PC-3 (cell line): ENCODE measurements at regions not wholly inside any gene's neighbourhood (a gene's known extent, or its start where the extent isn't known, plus 50 kb on each side); places are given as distances from the start of the nearest gene placed in this dataset.

ENCODE experiments used
- EZH2 ChIP-seq: fragments of 300-600 bp; sonication (generic); IDR thresholded peaks from one replicate; pipeline ENCODE4 v1.6.1; 2017; ENCODE audit warnings: antibody characterized with exemption, mild to moderate bottlenecking, low read length; ENCODE audit not compliant: unreplicated experiment
- EZH2phosphoT487 ChIP-seq: fragments of 300-600 bp; sonication (generic); IDR thresholded peaks from 2 replicates; pipeline ENCODE4 v1.6.1; 2018; ENCODE audit warnings: mild to moderate bottlenecking, antibody characterized with exemption, low read length, borderline replicate concordance
- TF ChIP-seq, protein P1 (sequence below): fragments of 300-600 bp; sonication (generic); conservative IDR thresholded peaks from 2 replicates; pipeline ENCODE4 v1.5.1; 2017; ENCODE audit warnings: antibody characterized with exemption, low read depth, mild to moderate bottlenecking, low read length

DNA sequence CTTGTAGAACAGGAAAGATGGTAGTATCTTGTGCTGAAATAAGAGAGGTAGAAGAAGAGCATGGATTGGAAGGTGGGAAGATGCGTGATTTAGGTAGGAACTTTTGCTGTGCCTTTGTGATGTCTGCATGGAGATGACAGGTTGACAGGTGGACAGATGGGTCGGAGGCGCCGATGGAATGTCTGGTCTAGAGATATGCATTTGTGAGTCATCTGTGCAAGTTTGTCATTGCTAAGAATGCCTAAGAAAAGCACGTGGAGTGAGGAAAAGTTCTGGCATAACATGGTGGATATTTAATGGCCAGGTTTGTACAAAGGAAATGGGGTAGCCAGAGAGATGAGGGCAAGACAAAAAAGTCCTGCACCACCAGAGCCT lies 76.0 kb upstream of the ARMC3 start:
- TF ChIP-seq, protein P1, sequence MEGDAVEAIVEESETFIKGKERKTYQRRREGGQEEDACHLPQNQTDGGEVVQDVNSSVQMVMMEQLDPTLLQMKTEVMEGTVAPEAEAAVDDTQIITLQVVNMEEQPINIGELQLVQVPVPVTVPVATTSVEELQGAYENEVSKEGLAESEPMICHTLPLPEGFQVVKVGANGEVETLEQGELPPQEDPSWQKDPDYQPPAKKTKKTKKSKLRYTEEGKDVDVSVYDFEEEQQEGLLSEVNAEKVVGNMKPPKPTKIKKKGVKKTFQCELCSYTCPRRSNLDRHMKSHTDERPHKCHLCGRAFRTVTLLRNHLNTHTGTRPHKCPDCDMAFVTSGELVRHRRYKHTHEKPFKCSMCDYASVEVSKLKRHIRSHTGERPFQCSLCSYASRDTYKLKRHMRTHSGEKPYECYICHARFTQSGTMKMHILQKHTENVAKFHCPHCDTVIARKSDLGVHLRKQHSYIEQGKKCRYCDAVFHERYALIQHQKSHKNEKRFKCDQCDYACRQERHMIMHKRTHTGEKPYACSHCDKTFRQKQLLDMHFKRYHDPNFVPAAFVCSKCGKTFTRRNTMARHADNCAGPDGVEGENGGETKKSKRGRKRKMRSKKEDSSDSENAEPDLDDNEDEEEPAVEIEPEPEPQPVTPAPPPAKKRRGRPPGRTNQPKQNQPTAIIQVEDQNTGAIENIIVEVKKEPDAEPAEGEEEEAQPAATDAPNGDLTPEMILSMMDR = no peak
- TF ChIP-seq EZH2 (no peak), EZH2phosphoT487 (no peak)
